GM18498 (cell line): ENCODE measurements at regions not wholly inside any gene's neighbourhood (a gene's known extent, or its start where the extent isn't known, plus 50 kb on each side); places are given as distances from the start of the nearest gene placed in this dataset.
"Not testable (repeated sequence)": the region's sequence is repeated elsewhere in the genome, so short reads cannot be mapped to it uniquely, and the experiment has no call there.

Experiments used
- ATAC-seq: cut with Tn5 transposase; IDR thresholded peaks from one replicate; pipeline ENCODE4 v1.9.1; 2021; ENCODE audit warnings: mild to moderate bottlenecking, moderate library complexity; ENCODE audit not compliant: unreplicated experiment

DNA sequence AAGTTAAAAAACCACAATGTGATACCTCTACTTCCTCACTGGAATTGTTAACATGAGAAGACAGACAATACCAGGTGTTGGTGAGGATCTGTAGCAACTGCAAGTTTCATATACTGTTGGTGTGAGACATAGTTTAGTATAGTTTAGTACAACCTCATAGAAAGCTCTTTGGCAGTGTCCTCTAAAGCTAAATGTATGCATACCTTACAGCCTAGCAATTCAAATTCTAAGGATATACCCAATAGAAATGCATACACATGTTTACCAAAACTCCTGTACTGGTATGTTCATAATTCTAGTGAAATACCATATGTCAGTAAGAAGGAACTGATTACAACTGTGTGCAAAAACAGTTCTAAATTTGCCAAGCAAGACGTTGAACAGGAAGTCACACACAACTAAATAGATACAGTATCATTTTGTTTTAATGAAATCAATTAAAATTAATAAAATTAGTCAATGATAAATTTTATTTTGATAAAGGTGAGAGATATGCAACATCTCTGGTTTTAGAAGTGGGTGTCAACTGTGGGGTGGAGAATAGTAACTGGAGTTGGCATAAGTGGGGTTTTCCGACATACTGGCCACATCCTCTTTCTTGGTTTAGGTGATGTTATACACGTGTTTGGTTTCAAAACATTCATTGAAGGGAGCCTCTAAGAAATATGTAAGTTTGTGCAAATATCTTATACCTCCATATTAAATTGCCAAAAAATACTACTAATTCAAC, 450.7 kb downstream of the PTPRC start:
- peak; percentile 93 for ATAC-seq

DNA sequence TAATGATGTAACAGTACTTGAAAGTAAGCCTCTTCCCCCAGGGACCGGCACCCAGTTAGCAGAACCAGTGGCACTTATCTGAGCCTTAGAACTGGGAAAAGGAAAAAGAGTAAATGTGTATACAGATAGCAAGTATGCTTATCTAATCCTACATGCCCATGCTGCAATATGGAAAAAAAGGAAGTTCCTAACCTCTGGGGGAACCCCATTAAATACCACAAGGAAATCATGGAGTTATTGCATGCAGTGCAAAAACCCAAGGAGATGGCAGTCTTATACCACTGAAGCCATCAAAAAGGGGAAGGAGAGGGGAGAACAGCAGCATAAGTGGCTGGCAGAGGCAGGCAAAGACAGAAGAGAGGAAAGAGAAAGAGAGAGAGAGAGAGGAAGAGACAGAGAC, 456.8 kb downstream of the PTPRC start:
- ATAC-seq, result not testable (repeated sequence)

DNA sequence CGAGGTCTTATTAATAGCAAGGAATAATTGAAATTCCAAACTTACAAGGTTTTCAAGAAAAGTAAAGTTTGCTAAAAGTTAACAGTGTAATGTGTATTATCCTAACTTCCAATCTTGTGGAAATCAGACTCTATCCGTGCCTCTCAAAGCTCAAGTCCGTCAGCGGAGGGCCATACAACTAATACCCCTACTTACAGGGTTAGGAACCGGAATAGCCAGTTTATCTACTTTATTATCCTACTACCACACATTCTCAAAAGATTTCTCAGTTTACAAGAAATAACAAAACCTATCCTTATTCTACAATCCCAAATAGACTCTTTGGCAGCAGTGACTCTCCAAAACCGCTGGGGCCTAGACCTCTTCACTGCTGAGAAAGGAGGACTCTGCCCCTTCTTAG, 457.8 kb downstream of the PTPRC start:
- no peak for ATAC-seq

DNA sequence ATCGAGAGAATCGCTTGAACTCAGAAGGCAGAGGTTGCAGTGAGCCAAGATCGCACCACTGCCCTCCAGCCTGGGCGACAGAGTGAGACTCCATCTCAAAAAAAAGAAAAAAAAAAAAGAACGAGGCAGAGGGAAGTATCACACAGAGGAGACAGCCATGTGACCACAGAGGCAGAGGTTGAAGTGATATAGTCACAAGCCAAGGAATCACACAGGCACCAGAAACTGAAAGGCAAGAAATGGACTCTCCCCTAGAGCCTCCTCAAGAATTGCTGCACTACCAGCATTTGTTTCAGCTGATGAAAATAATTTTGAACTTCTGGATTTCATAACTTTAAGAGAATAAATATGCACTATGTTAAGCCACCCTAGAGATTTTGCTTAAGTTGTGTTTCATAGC, 459.6 kb downstream of the PTPRC start:
- ATAC-seq, result peak; percentile 52

DNA sequence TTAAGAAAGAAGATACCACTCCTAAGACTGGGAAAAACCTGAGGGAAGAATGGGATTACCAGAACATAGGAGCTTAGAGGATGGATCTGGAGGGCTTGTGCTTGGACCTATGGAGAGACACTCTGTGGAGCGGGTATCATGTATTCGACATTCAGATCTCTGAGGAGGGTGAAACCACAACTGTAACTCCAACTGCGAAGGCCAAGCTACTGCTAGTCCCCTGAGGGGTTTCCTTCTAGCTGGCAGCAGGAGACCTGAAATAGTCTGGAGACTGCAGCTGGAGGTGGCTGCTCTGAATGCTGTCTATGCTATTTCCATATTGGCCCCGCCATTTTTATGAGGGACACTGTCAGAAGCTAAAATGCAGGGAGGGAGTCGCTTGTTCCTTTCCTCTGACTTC, 462.3 kb downstream of the PTPRC start:
- no peak for ATAC-seq

DNA sequence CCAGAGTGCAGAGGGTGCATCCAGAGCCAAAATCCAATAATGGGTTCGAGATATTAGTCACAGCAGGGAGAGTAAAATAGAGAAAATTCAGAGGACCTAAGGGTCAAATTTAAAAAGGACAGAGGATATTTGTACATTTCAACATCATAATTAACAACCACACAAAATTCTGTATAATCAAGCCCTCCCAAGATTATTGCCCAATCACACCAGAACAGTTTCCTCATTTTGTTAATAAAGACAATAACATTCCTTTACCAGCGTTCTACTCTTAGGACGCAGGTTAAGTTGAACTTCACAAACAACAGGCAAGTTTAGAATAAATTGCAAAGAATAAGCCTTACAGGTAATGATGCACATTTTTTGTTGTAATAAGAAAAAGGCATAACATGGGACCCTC, 462.8 kb downstream of the PTPRC start:
- ATAC-seq, result no peak

DNA sequence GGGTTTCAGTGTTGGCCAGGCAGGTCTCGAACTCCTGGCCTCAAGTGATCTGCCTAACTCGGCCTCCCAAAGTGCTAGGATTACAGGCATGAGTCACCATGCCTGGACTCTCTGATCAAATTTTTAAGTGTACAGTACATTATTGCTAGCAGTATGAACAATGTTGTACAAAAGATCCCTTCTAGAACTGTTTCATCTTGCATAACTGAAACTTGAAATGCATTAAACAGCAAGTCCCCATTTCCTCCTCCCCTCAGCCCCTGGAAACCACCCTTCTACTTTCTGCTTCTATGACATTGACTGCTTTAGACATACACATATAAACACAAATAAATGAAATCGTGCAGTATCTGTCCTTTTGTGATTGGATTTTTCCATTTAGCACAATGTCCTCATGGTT, 463.4 kb downstream of the PTPRC start:
- peak; percentile 83 for ATAC-seq

DNA sequence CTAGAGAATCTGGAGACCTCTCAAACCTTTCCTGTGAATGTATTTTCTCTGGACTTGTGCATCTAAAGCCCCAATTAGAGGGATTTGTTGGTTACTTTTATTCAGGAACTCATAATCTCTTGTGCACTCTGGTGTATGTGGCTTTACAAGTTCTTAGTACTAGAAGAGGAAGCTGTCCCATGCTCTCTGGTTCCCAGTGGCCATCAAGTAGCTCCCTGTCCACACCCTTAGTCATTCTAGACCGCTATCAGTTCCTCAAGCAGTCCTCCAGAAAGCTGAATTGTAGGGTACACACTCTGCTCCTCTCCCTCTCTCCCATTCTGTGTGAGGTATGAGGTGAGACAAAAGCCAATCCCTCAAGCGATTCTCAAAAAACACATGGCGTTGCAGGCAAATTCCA, 470.3 kb downstream of the PTPRC start:
- ATAC-seq, result no peak

DNA sequence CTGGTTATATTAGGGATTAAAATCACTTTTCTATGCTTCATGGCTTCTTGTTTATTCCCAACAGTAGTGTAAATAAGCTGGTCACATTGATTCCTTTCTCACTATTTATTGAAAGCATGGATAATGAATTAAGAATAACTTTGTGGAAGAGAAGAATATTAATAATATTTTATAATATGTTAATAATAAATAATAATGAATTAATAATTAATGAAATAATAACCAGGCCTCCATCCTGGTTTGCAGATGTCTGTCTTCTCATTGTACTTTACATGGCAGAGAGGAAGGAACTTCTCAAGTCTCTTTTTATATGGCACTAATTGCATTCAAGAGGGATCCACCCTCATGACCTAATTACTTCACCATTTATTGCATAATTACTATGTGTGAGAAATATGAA, 473.5 kb downstream of the PTPRC start:
- ATAC-seq, result no peak

DNA sequence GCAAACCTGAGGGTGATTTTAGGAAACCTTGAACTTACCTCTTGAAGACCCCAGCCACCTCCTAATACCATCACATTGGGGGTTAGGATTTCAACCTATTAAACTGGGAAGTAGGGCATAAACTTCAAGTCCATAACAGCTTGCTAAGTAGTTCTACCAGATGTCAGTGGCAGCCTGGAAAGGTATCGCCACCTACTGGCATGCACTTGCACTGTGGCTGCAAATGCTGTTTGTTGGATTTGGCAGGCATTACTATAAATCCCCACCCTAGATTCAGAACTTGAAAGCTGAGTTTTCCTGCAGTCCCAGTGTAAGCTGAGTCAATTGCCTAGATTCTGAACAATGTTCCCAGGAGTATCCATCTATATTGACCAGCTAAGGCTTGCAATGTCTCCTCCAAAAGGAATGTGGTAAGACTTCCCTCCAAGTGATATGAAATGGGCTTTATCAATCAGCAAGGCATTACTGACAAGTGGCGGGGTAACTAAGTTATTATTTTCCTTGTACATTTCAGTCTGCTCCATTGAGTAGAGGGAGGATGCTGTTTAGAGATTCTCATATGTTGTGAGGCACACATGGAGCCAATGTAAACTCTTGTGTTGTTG, 474.5 kb downstream of the PTPRC start:
- ATAC-seq, result peak; percentile 64

DNA sequence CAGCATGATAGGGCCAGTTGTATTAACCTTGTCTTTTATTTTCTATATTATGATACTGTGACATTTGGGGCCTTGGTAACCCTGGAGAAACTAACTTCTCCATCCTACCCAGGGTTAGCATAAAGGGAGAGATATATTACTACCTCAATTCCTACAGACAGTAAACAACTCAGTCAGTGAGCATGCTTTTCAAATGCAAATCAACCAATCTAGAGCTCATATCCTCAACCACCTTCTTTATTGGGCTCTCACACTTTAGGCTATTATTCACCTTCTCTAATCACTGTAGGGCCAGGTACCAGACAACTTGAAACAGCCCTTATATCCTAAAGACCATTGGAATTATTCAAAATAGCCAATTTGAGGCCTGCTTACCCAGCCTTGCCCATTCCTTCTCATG, 477.6 kb downstream of the PTPRC start:
- no peak for ATAC-seq

DNA sequence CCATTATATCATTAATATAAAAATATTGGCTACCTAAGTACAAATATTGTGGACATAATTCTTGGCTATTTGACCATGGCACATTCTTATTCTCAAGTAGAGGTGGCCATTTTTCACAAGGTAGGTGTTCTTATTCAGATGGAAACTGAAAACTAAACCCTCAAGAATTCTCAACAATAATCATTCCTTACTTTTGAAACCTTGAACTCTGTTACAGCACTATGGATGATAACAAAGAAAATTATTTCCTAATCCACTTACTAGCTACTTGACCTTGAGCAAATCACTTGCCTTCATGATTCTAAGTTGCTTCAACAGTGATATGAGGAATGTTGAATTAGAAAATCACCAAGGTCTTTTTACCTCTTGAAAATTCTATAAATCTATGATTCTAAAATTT, 482.2 kb downstream of the PTPRC start:
- ATAC-seq, result no peak

DNA sequence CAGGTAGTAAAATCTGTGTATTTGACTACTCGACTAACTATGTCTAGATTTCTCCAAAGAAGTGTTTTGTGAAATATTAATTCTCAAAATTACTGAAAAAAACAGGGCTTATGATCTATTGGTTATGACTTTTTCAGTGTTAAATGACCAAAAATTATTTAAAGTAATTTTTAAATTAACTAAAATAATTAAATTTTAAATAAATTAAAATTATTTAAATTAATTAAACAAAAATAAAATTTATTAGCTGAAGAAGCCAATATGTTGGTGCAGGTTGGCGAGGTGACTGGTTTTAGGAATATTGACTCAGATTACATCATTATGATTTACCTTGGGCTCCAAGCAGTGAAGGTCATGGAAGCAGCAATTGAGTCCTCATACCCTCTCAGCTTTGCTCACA, 483.2 kb downstream of the PTPRC start:
- ATAC-seq, result no peak

DNA sequence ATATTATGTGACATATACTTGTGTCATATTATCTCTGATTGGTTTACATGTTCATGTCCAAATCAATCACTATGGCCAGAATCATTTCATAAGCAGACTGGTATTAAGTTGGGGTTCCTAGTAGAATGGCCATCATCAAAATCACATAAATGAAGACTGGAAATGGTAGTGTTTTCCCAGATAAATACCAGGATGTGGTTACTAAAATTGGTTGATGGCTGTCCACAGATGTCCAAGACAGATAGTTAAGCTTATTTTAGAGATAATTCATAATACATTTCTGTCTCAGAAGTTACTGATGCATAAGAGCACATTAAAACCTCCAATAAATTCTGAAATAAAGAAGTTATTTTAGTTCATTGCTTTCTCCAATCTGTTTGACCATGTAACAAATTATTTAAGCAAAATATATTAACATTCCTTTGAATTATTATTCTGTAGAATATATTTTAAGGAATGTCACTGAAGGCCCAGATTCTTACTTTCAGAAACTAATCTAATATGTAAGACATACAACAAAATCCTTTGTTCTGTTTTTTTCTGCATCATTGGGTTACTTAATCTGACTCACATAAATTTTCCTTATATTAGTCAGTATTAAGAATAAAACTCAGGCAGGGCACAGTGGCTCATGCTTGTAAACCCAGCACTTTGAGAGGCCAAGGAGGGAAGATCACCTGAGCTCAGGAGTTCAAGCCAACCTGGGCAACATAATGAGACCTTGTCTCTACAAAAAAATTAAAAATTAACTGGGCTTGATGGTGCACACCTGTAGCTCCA, 483.9 kb downstream of the PTPRC start:
- ATAC-seq, result no peak

DNA sequence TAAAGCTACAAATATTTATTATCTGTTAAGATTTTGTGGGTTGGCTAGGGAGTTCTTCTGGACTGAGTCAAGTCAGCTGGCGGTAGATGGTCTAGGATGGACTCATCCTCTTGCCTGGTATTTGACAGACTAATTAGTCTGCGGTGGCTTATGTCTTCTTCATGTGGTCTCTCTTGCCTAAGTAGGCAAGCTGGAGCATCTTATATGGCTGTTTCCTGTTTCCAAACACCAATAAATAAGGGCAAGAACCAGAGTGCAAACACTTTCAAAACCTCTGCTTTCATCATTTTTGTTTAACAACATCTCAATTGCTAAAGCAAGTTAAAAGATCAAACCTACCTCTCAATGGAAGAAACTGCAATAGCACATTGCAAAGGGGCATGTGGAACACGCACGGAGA, 484.8 kb downstream of the PTPRC start:
- no peak for ATAC-seq

DNA sequence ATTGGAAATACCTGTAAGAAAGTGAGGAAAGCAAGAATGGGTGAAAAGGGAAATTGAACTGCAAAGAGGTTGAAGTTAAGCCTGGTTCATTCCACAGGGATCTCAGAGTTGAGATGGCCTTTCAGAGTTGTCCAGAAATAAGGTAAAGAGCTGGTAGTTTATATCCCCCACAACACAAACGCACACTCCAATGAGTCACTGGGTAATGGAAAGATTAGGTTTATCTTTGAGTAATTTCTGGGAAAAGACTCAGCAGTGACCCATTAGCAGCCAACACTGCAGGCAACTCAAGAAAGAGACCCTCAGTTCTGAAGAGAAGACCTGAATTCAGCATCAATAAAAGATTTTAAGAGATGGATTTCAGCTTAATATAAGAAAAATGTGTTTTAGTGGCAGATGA, 485.5 kb downstream of the PTPRC start:
- ATAC-seq, result no peak

DNA sequence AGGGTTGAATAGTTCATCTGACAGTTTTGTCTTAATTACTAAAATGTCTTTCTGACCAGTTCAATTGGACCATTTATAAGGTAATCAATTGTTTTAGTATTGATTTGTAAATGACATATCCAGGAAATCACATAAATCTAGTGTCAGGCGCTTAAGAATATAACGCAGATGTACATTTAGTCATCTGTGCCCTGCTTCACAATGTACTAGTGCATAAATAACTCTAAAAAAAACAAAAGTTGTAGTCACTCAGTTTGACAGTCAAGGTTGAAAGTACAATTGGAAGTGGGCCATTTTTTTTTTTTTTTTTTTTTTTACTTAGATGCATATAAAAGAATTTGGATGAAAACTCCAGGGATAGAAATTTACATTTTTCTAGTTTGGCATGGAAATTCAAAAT, 490.4 kb downstream of the PTPRC start:
- ATAC-seq, result no peak

DNA sequence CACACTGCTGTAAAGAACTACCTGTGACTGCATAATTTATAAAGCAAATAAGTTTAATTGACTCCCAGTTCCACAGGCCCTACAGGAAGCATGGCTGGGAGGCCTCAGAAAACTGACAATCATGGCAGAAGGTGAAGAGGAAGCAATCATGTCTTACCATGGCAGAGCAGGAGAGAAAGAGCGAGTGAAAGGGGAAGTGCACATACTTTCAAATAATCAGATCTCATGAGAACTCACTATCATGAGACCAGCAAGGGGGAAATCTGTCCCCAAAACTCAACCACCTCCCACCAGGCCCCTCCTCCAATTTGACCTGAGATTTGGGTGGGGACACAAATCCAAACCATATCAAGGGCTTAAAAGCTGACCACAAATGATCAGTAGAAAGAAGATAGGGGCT, 493.2 kb downstream of the PTPRC start:
- no peak for ATAC-seq

DNA sequence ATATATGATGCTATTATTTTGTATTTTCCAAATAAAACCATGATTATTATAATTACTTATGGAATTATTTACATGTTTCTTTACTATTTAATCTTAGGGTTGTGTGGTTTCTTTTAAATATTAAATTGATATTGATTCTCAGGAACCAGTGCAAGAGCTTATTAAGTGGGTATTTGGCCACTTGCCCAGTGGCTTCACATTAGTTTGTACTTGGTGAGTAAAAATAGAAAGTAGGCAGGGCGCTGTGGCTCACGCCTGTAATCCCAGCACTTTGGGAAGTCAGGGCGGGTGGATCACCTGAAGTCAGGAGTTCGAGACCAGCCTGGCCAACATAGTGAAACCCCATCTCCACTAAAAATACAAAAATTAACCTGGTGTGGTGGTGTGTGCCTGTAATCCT, 497.1 kb downstream of the PTPRC start:
- no peak for ATAC-seq

DNA sequence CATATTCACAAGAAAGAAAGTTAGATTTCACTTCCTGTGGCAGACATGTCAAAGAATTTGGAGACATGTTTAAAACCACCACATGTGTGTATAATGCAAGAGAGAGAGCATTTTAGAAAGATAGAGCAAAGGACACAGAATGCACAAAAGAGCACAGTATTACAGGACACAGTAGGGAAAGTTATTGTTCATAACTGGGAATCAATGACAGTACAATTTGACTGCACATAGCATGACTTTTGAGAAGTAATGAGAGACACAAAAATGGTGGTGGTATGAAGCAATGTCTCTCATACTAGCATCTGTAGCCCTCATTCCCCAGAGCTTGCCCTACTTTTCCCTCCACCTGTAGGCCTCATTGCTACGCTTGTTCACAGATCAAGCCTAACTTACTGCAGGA, 499.2 kb downstream of the PTPRC start:
- ATAC-seq, result no peak

DNA sequence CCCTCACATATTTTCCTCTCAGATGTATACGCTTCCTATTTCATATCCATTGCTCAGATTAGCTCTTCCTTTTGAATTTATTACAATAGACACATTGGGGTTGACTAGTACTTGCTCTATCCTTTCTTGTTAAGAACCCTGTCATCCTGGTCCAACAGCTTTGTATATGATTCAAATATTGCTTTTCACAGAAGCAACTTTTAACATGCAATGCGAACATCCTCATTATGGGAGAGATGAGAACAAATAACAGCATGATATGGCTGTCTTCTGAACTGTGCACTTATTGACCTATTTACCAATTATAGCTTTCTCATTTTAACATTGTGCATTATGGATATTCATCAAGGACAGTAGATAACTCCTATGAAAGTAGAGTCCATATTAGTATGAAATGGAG, 510.8 kb downstream of the PTPRC start:
- no peak for ATAC-seq

DNA sequence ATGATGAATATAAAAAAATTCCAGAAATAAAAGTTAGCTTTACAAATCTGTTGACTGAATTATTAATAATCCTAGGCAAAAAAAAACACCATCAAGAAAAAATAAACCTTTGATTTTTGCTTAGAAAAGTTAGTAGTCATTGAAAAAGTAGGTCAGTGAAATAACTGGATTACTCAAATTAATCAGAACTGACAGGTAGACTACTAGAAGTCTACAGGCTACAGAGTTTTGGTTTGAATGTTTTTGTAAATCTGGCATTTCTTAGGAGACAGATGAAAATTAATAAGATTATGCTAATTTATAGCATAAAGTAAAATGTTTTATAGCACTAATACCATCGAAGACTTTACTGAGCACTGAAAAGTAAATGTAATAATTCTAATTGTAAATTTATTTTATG, 511.9 kb downstream of the PTPRC start:
- ATAC-seq, result no peak
